ENCODE measurements at regions not wholly inside any gene's neighbourhood (a gene's known extent, or its start where the extent isn't known, plus 50 kb on each side); places are given as distances from the start of the nearest gene placed in this dataset.

DNA sequence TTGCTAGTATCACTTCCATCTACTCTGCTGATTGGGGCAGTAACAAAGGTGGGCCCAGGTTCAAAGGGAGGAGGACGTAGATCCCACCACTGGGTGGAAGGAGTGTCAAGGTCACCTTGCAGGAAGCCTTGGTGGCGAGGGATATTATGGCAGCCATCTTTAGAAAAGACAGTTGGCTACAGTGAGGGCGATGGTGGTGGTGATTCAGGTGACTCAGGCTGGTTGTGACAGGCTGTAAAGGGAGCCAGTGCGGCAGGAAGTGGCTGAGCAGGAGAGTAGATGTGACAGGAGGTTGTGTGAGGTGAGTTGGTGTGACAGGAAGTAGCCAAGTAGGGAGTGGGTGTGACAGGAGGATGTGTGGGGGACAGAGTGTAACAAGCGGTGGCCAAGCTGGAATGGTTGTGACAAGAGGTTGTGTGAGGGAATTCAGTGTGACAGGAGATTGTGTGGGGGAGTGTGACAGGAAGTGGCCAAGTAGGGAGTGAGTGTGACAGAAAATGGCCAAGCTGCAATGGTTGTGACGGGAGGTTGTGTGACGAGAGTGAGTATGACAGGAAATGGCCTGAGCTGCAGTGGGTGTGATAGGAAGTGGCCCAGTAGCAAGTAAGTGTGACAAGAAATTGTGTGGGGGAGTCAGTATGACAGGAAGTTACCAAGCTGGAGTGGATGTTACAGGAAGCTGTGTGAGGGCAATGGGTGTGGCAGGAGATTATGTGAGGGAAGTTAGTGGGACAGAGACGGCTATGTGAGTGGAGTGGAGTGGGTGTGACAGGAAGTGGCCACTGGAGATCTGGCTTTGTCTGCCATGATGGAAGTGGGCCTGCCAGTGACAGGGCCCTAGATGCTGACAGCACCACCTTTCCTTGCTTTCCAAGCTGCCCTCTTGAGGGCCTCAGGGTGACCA, 136.5 kb upstream of the MYL2 start:
- H3K14ac ChIP-seq (ENCODE audit: insufficient read length): no peak overlapping the region
- no peak overlapping the region for H3K4ac ChIP-seq (replicated peaks; ENCODE audit: insufficient read length, low read depth, low read length)
- H3K79me1 ChIP-seq (ENCODE audit: low read depth, low read length): peaks cover 19% of the 10 kb centered on the region
- H4K20me1 ChIP-seq (replicated peaks in 1 of 2; ENCODE audit: control insufficient read depth in 1 of 2, insufficient read depth in 2 of 2, low read length in 2 of 2): peaks cover 2 to 9% of the 10 kb centered on the region in 2 experiments
- no peak overlapping the region; the same call in 1 of the 2 replicates for H4K8ac ChIP-seq (ENCODE audit: extremely low read depth, insufficient read depth, low read length)
- no peak overlapping the region for H3K4me2 ChIP-seq (ENCODE audit: insufficient read depth in 1 of 2, low read depth in 2 of 2, low read length in 2 of 2)
- H3K18ac ChIP-seq (ENCODE audit: extremely low read depth, low read length): peak overlapping the region; percentile 34; the same call in 1 of the 2 replicates
- no peaks in the 10 kb centered on the region for H3K9me3 ChIP-seq (ENCODE audit: insufficient read depth in 2 of 2, low read depth in 1 of 2, low read length in 1 of 2)
- H3K23me2 ChIP-seq (ENCODE audit: low read depth, low read length): 0 out of 2 replicates have a peak, but pooled peaks cover 2% of the 10 kb centered on the region
- H2AFZ ChIP-seq (ENCODE audit: low read length): no peak overlapping the region
- WGBS, 2 experiments (ENCODE audit: extremely low coverage in 1 of 2, insufficient coverage in 1 of 2, insufficient read length in 1 of 2, insufficient replicate concordance in 2 of 2, low coverage in 1 of 2, low lambda C conversion rate in 2 of 2, missing lambda C conversion rate in 1 of 2): 92% methylated on average over 8 of the region's 8 CpGs; no CpG with 5 or more reads in 1 of the 2 experiments
- no peak overlapping the region for H3K56ac ChIP-seq (replicated peaks; ENCODE audit: insufficient read length, low read depth, low read length)
- TF ChIP-seq CEBPB (IDR thresholded peaks at IDR 0.05; ENCODE audit: low read depth, low read length): no peak
- no peak for TF ChIP-seq ASH2L (IDR thresholded peaks at IDR 0.05; ENCODE audit: low read length)
- no peak overlapping the region for H2BK120ac ChIP-seq (replicated peaks; ENCODE audit: low read depth, low read length)
- peaks cover 0 to 14% (median 9%) of the 10 kb centered on the region in 4 experiments; a peak in 5 of 7 replicates for H3K4me1 ChIP-seq (replicated peaks in 1 of 4; ENCODE audit: control insufficient read depth in 3 of 4, insufficient read depth in 4 of 4, low read length in 3 of 4)
- no peak for DNase-seq (ENCODE audit: low read depth in 1 of 2, low spot score in 2 of 2)
- H3K79me2 ChIP-seq (ENCODE audit: control insufficient read depth in 1 of 2, insufficient read depth in 2 of 2, low read length in 2 of 2): peaks cover 0 to 10% of the 10 kb centered on the region in 2 experiments; a peak in 1 of 4 replicates
- no peak overlapping the region for H4K5ac ChIP-seq (ENCODE audit: insufficient read length, low read depth, low read length)
- H2BK20ac ChIP-seq (ENCODE audit: low read length): peak overlapping the region; percentile 15
- POLR2A ChIA-PET (ENCODE audit: partially characterized antibody): interaction anchor here (1.1 kb wide), 1 partner anchor 94 kb away, joined by 4 read pairs; no protein-coding TSS in a partner anchor
- no peak overlapping the region for H3K4me3 ChIP-seq (ENCODE audit: extremely low read depth in 1 of 4, insufficient read depth in 2 of 4, low read depth in 3 of 4, low read length in 4 of 4)
- peak overlapping the region; percentile 78 for H2BK5ac ChIP-seq (ENCODE audit: low read depth, low read length)
- H3K9ac ChIP-seq (replicated peaks in 1 of 4; ENCODE audit: extremely low read depth in 1 of 4, low read depth in 3 of 4, low read length in 3 of 4): no peak overlapping the region
- FAIRE-seq: no peak
- no peaks in the 10 kb centered on the region; a peak in 1 of 7 replicates for H3K27me3 ChIP-seq (replicated peaks in 1 of 4; ENCODE audit: control insufficient read depth in 3 of 4, extremely low read depth in 1 of 4, insufficient read depth in 3 of 4, low read length in 3 of 4)
- H3K23ac ChIP-seq (ENCODE audit: insufficient read length): no peak overlapping the region
- H2BK15ac ChIP-seq (ENCODE audit: low read length): peak overlapping the region; percentile 99
- H3K27ac ChIP-seq (ENCODE audit: low read depth, low read length): peak overlapping the region; percentile 29; the same call in 1 of the 2 replicates
- CTCF ChIA-PET (ENCODE audit: partially characterized antibody): interaction anchor here (0.9 to 1.5 kb wide), 4 partner anchors 16 to 126 kb away, joined by 3 read pairs; no protein-coding TSS in a partner anchor
- H3K36me3 ChIP-seq (ENCODE audit: control insufficient read depth in 2 of 4, insufficient read depth in 4 of 4, low read length in 3 of 4): no peaks in the 10 kb centered on the region
- peak overlapping the region; percentile 90; the same call in 1 of the 2 replicates for H2BK12ac ChIP-seq (ENCODE audit: low read depth, low read length)
- H2AK5ac ChIP-seq (ENCODE audit: low read depth, low read length): peak overlapping the region; percentile 84
- peak overlapping the region; percentile 79 for H4K91ac ChIP-seq (replicated peaks; ENCODE audit: insufficient read length, low read length)
